A549 (cell line): ENCODE measurements at regions not wholly inside any gene's neighbourhood (a gene's known extent, or its start where the extent isn't known, plus 50 kb on each side); places are given as distances from the start of the nearest gene placed in this dataset.

Experiments
- CTCF ChIP-seq: fragments of >200 bp; sonication (Bioruptor Twin); formaldehyde crosslinking; IDR thresholded peaks from 3 replicates; pipeline ENCODE4 v1.5.1; 2016
- HOXA7 ChIP-seq: fragments of 250-450 bp; sonication (Bioruptor Pico); IDR thresholded peaks from 2 replicates; pipeline ENCODE4 v1.5.0; 2020; ENCODE audit warnings: mild to moderate bottlenecking, moderate library complexity
- JUN ChIP-seq, 2 experiments: fragments of >200 bp; sonication (Bioruptor Twin); formaldehyde crosslinking; IDR thresholded peaks; 2 replicates in 1 of 2; 3 replicates in 1 of 2; pipeline ENCODE4 v1.6.1; 2016 to 2017
- TP53 ChIP-seq: fragments of 250-450 bp; sonication (Bioruptor Pico); IDR thresholded peaks from 2 replicates; pipeline ENCODE4 v1.5.0; 2021; ENCODE audit warnings: mild to moderate bottlenecking, moderate library complexity

- no peak for TF ChIP-seq TP53
- no peak for TF ChIP-seq HOXA7 (CRISPR knock-in tag)
- TF ChIP-seq CTCF, result no peak
- no peak for TF ChIP-seq JUN (IDR thresholded peaks at IDR 0.05)
Measured at GRCh38 chr10:6776170-6776569, 196.1 kb upstream of the PRKCQ start.
